A673 (cell line): ENCODE measurements at regions not wholly inside any gene's neighbourhood (a gene's known extent, or its start where the extent isn't known, plus 50 kb on each side); places are given as distances from the start of the nearest gene placed in this dataset.

Experiments used
- CTCF ChIP-seq: fragments of 300-800, 200-600 bp; sonication (generic); conservative IDR thresholded peaks from 2 replicates; pipeline ENCODE4 v1.5.1; 2017; ENCODE audit warnings: low read depth, mild to moderate bottlenecking, antibody characterized with exemption, low read length, moderate library complexity, mixed read lengths
- EZH2 ChIP-seq: fragments of 200-600 bp; sonication (generic); IDR thresholded peaks from 2 replicates; pipeline ENCODE4 v1.6.1; 2017; ENCODE audit warnings: borderline replicate concordance, low read depth, mild to moderate bottlenecking, mixed read lengths, antibody characterized with exemption, low read length; ENCODE audit not compliant: poor library complexity, severe bottlenecking

- no peak for TF ChIP-seq CTCF
- no peak for TF ChIP-seq EZH2
Observed at GRCh38 chr3:140761076-140761639, 83.3 kb downstream of the TRIM42 start.
